ENCODE measurements at regions not wholly inside any gene's neighbourhood (a gene's known extent, or its start where the extent isn't known, plus 50 kb on each side); places are given as distances from the start of the nearest gene placed in this dataset.
"Not testable (repeated sequence)": the region's sequence is repeated elsewhere in the genome, so short reads cannot be mapped to it uniquely, and the experiment has no call there.

DNA sequence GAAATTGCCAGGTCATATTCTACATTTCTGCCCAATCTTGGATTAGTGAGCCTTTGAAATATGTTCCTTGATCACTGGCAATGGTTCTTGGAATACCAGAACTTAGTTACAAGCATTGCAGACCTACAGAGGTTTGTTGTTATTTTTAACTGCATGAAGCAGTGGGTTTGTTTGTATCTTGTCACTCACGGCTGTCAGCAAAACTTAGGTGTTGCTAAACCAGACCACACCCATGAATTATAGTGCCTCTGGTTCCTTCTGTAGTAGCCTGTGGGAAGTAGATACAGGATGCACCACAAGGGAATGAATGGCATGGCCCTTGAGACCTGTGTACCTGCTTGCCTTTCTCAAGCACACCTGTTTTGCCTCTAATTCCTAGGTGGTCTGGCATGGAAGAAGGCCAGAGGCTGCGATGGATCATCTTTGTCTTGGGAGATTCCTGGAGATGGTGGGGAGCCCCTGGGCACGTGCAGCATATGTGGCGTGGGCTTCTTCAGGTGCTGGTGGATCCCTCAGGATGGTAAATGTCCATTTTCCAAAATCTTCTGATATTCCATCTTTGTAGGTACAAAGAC, 138.8 kb downstream of the SNRPN start:
- TF ChIP-seq CSDC2 (CRISPR knock-in tag; IDR thresholded peaks at IDR 0.05) = no peak
- ATAC-seq = no peak

DNA sequence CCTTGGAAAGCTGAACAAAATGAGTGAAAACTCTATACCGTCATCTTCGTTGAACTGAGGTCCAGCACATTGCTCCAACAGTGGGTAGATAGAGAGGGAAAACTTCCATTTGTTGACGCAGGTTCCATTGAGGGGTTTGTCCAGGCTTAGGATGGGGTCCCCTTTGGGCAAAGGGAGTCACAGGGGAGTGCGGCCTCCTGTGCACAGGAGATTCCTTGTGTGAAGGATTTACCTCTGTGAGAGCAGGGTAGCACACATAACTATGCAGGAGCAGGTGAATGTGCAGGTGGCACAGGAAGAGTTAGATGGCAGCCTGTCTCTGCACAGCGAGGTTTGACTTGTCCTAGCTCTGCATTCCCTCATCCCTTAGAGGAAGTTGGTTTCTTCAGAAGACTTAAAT, 139.3 kb downstream of the SNRPN start:
- TF ChIP-seq ZFP3 (CRISPR knock-in tag; IDR thresholded peaks at IDR 0.05) = no peak
- ATAC-seq = no peak

- TF ChIP-seq ISL1 (CRISPR knock-in tag; IDR thresholded peaks at IDR 0.05) = no peak
- TF ChIP-seq PPARA (CRISPR knock-in tag; IDR thresholded peaks at IDR 0.05; ENCODE audit: borderline replicate concordance) = no peak
- TF ChIP-seq OSR1 (CRISPR knock-in tag; IDR thresholded peaks at IDR 0.05) = no peak
- no peak for TF ChIP-seq ZNF565 (CRISPR knock-in tag; conservative IDR thresholded peaks at IDR 0.05; ENCODE audit: low read depth)
- no peak for TF ChIP-seq BACH2 (CRISPR knock-in tag; IDR thresholded peaks at IDR 0.05; ENCODE audit: borderline replicate concordance)
- TF ChIP-seq, protein P1, sequence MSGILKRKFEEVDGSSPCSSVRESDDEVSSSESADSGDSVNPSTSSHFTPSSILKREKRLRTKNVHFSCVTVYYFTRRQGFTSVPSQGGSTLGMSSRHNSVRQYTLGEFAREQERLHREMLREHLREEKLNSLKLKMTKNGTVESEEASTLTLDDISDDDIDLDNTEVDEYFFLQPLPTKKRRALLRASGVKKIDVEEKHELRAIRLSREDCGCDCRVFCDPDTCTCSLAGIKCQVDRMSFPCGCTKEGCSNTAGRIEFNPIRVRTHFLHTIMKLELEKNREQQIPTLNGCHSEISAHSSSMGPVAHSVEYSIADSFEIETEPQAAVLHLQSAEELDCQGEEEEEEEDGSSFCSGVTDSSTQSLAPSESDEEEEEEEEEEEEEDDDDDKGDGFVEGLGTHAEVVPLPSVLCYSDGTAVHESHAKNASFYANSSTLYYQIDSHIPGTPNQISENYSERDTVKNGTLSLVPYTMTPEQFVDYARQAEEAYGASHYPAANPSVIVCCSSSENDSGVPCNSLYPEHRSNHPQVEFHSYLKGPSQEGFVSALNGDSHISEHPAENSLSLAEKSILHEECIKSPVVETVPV (CRISPR knock-in tag; IDR thresholded peaks at IDR 0.05) = no peak
- ATAC-seq = no peak
Measured at GRCh38 chr15:25094519-25094918, 139.7 kb downstream of the SNRPN start.

GRCh38 chr15:25095179-25095578, 140.4 kb downstream of the SNRPN start:
- no peak for TF ChIP-seq TSHZ2 (CRISPR knock-in tag; IDR thresholded peaks at IDR 0.05)
- no peak for TF ChIP-seq ESRRG (CRISPR knock-in tag; IDR thresholded peaks at IDR 0.05)
- TF ChIP-seq, protein P2, sequence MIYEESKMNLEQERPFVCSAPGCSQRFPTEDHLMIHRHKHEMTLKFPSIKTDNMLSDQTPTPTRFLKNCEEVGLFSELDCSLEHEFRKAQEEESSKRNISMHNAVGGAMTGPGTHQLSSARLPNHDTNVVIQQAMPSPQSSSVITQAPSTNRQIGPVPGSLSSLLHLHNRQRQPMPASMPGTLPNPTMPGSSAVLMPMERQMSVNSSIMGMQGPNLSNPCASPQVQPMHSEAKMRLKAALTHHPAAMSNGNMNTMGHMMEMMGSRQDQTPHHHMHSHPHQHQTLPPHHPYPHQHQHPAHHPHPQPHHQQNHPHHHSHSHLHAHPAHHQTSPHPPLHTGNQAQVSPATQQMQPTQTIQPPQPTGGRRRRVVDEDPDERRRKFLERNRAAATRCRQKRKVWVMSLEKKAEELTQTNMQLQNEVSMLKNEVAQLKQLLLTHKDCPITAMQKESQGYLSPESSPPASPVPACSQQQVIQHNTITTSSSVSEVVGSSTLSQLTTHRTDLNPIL (CRISPR knock-in tag; IDR thresholded peaks at IDR 0.05; ENCODE audit: low read depth) = no peak
- TF ChIP-seq GLIS3 (CRISPR knock-in tag; IDR thresholded peaks at IDR 0.05) = no peak
- no peak for TF ChIP-seq CSDC2 (CRISPR knock-in tag; IDR thresholded peaks at IDR 0.05)
- no peak for TF ChIP-seq ZC3H10 (CRISPR knock-in tag; IDR thresholded peaks at IDR 0.05)
- TF ChIP-seq, protein P1 (CRISPR knock-in tag; IDR thresholded peaks at IDR 0.05) = no peak
- no peak for ATAC-seq

- ATAC-seq = not testable (repeated sequence)
Measured at GRCh38 chr15:25099966-25100365, 145.2 kb downstream of the SNRPN start.

DNA sequence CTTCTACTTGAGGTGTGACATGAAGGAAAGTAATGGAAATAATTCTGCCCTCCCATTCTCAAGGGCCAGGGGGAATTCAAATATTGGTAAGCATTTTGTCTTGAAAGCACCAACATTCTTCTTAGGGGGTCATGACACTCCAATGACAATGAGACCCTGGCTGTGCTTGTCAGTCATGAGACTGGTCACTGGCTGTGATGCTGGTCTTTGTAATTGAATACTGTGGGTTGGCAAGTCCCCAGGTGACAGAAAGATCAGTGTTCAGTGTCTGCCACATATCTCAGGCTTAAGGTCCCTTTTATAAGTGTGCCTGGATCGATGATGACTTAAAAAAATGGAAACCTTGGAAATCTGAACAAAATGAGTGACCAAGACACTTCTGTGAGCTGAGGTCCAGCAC, 151.4 kb downstream of the SNRPN start:
- TF ChIP-seq TOX (CRISPR knock-in tag; IDR thresholded peaks at IDR 0.05; ENCODE audit: borderline replicate concordance) (no peak), TSHZ2 (CRISPR knock-in tag; IDR thresholded peaks at IDR 0.05) (no peak), ZNF70 (CRISPR knock-in tag; IDR thresholded peaks at IDR 0.05) (no peak), ZFP3 (CRISPR knock-in tag; IDR thresholded peaks at IDR 0.05) (no peak), ZNF565 (CRISPR knock-in tag; conservative IDR thresholded peaks at IDR 0.05; ENCODE audit: low read depth) (no peak), CSDC2 (CRISPR knock-in tag; IDR thresholded peaks at IDR 0.05) (no peak), BACH2 (CRISPR knock-in tag; IDR thresholded peaks at IDR 0.05; ENCODE audit: borderline replicate concordance) (no peak), ARNTL (CRISPR knock-in tag; IDR thresholded peaks at IDR 0.05; ENCODE audit: borderline replicate concordance, low read depth) (no peak)
- TF ChIP-seq, protein P1 (CRISPR knock-in tag; IDR thresholded peaks at IDR 0.05) = no peak
- TF ChIP-seq, protein P3, sequence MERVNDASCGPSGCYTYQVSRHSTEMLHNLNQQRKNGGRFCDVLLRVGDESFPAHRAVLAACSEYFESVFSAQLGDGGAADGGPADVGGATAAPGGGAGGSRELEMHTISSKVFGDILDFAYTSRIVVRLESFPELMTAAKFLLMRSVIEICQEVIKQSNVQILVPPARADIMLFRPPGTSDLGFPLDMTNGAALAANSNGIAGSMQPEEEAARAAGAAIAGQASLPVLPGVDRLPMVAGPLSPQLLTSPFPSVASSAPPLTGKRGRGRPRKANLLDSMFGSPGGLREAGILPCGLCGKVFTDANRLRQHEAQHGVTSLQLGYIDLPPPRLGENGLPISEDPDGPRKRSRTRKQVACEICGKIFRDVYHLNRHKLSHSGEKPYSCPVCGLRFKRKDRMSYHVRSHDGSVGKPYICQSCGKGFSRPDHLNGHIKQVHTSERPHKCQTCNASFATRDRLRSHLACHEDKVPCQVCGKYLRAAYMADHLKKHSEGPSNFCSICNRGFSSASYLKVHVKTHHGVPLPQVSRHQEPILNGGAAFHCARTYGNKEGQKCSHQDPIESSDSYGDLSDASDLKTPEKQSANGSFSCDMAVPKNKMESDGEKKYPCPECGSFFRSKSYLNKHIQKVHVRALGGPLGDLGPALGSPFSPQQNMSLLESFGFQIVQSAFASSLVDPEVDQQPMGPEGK (CRISPR knock-in tag; IDR thresholded peaks at IDR 0.05; ENCODE audit: borderline replicate concordance) = no peak
- no peak for ATAC-seq
